IPS DF 6.9 (cell line): ENCODE measurements at regions not wholly inside any gene's neighbourhood (a gene's known extent, or its start where the extent isn't known, plus 50 kb on each side); places are given as distances from the start of the nearest gene placed in this dataset.

Source experiments
- DNase-seq: peaks from one replicate; pipeline ENCODE4 v3.0.0-alpha.2; 2013; ENCODE audit warnings: low read depth, low spot score
- H3K27ac ChIP-seq: one replicate; pipeline ENCODE4 v1.5.1; 2013; ENCODE audit warnings: low read length, control low read depth
- H3K27me3 ChIP-seq: 2 replicates; pipeline ENCODE4 v1.6.1; 2013; ENCODE audit warnings: mild to moderate bottlenecking, low read length; ENCODE audit not compliant: control insufficient read depth, insufficient read depth
- H3K36me3 ChIP-seq: 2 replicates; pipeline ENCODE4 v1.6.1; 2013; ENCODE audit warnings: low read length; ENCODE audit not compliant: control insufficient read depth, insufficient read depth
- H3K4me1 ChIP-seq: 2 replicates; pipeline ENCODE4 v1.6.1; 2013; ENCODE audit warnings: low read length; ENCODE audit not compliant: control insufficient read depth, insufficient read depth
- H3K4me3 ChIP-seq: 2 replicates; pipeline ENCODE4 v1.5.1; 2013; ENCODE audit warnings: mild to moderate bottlenecking, low read length
- H3K9me3 ChIP-seq: 2 replicates; pipeline ENCODE4 v1.6.1; 2013; ENCODE audit warnings: low read length, inconsistent platforms; ENCODE audit not compliant: control insufficient read depth, insufficient read depth
- WGBS: extraction: QIAGEN DNeasy Blood & Tissue Kit; methylation state at CpG from one replicate; pipeline ENCODE4 v1.1.7; 2013; ENCODE audit warnings: mixed read lengths, missing lambda C conversion rate; ENCODE audit not compliant: insufficient read length, insufficient coverage; 5-methylcytosine and 5-hydroxymethylcytosine counted together

GRCh38 chr12:33588725-33589405 lies 149.2 kb upstream of the SYT10 start:
- Histone ChIP-seq H3K36me3 (no peaks in the 10 kb centered on the region), H3K9me3 (no peaks in the 10 kb centered on the region), H3K4me3 (no peak overlapping the region), H3K4me1 (peaks cover 9% of the 10 kb centered on the region), H3K27ac (no peak overlapping the region), H3K27me3 (no peaks in the 10 kb centered on the region)
- DNase-seq = no peak
- 100% methylated on average over 1 of the region's 4 CpGs for WGBS

- Histone ChIP-seq H3K27ac (no peak overlapping the region), H3K36me3 (no peaks in the 10 kb centered on the region), H3K4me1 (peaks cover 9% of the 10 kb centered on the region), H3K9me3 (no peaks in the 10 kb centered on the region), H3K4me3 (no peak overlapping the region), H3K27me3 (no peaks in the 10 kb centered on the region)
- no peak for DNase-seq
- WGBS = no CpG with 5 or more reads among the region's 3 CpGs
Observed at GRCh38 chr12:33589576-33590114, 150.0 kb upstream of the SYT10 start.

GRCh38 chr12:33593753-33594152 lies 154.1 kb upstream of the SYT10 start:
- WGBS = no CpG with 5 or more reads among the region's 1 CpG

GRCh38 chr12:33596061-33596460 lies 156.4 kb upstream of the SYT10 start:
- no peaks in the 10 kb centered on the region for H3K9me3 ChIP-seq
- H3K36me3 ChIP-seq = no peaks in the 10 kb centered on the region
- H3K4me3 ChIP-seq = no peak overlapping the region
- no peak for DNase-seq
- no peak overlapping the region for H3K27ac ChIP-seq
- no peaks in the 10 kb centered on the region for H3K4me1 ChIP-seq
- WGBS = no CpG with 5 or more reads among the region's 1 CpG
- H3K27me3 ChIP-seq = no peaks in the 10 kb centered on the region

More at GRCh38 chr12:33593753-33594152, 154.1 kb upstream of the SYT10 start:
- Histone ChIP-seq H3K4me3 (no peak overlapping the region), H3K9me3 (no peaks in the 10 kb centered on the region), H3K27me3 (no peaks in the 10 kb centered on the region), H3K27ac (no peak overlapping the region), H3K4me1 (peaks cover 3% of the 10 kb centered on the region), H3K36me3 (no peaks in the 10 kb centered on the region)
- DNase-seq = no peak

- Histone ChIP-seq H3K4me1 (no peaks in the 10 kb centered on the region), H3K27ac (no peak overlapping the region), H3K36me3 (no peaks in the 10 kb centered on the region), H3K4me3 (no peak overlapping the region), H3K27me3 (no peaks in the 10 kb centered on the region), H3K9me3 (no peaks in the 10 kb centered on the region)
- no CpG with 5 or more reads among the region's 5 CpGs for WGBS
- no peak for DNase-seq
Observed at GRCh38 chr12:33596814-33597213, 157.2 kb upstream of the SYT10 start.

GRCh38 chr12:33602515-33602914 lies 162.9 kb upstream of the SYT10 start:
- Histone ChIP-seq H3K27ac (no peak overlapping the region), H3K27me3 (no peaks in the 10 kb centered on the region), H3K36me3 (no peaks in the 10 kb centered on the region), H3K4me3 (no peak overlapping the region), H3K4me1 (no peaks in the 10 kb centered on the region), H3K9me3 (no peaks in the 10 kb centered on the region)
- WGBS = no CpG with 5 or more reads among the region's 1 CpG
- no peak for DNase-seq

GRCh38 chr12:33605757-33606156 lies 166.1 kb upstream of the SYT10 start:
- H3K4me1 ChIP-seq = no peaks in the 10 kb centered on the region
- no peak overlapping the region for H3K27ac ChIP-seq
- H3K36me3 ChIP-seq = no peaks in the 10 kb centered on the region
- H3K4me3 ChIP-seq = no peak overlapping the region
- WGBS = no CpG with 5 or more reads among the region's 2 CpGs
- H3K27me3 ChIP-seq = no peaks in the 10 kb centered on the region
- no peaks in the 10 kb centered on the region for H3K9me3 ChIP-seq
- DNase-seq = no peak

- no peak for DNase-seq
Observed at GRCh38 chr12:33609910-33610309, 170.3 kb upstream of the SYT10 start.

GRCh38 chr12:33614630-33615029 lies 175.0 kb upstream of the SYT10 start:
- H3K4me1 ChIP-seq = no peaks in the 10 kb centered on the region
- no peaks in the 10 kb centered on the region for H3K9me3 ChIP-seq
- no CpG with 5 or more reads among the region's 3 CpGs for WGBS
- no peaks in the 10 kb centered on the region for H3K27me3 ChIP-seq
- no peaks in the 10 kb centered on the region for H3K36me3 ChIP-seq
- DNase-seq = no peak
- no peak overlapping the region for H3K4me3 ChIP-seq
- no peak overlapping the region for H3K27ac ChIP-seq

More at GRCh38 chr12:33609910-33610309, 170.3 kb upstream of the SYT10 start:
- H3K27me3 ChIP-seq = no peaks in the 10 kb centered on the region
- no peaks in the 10 kb centered on the region for H3K4me1 ChIP-seq
- no peak overlapping the region for H3K4me3 ChIP-seq
- no peaks in the 10 kb centered on the region for H3K36me3 ChIP-seq
- no peak overlapping the region for H3K27ac ChIP-seq
- no CpG with 5 or more reads among the region's 4 CpGs for WGBS
- H3K9me3 ChIP-seq = no peaks in the 10 kb centered on the region

GRCh38 chr12:33617218-33617617 lies 177.6 kb upstream of the SYT10 start:
- Histone ChIP-seq H3K9me3 (no peaks in the 10 kb centered on the region), H3K27ac (no peak overlapping the region), H3K36me3 (no peaks in the 10 kb centered on the region), H3K4me3 (no peak overlapping the region), H3K4me1 (no peaks in the 10 kb centered on the region), H3K27me3 (no peaks in the 10 kb centered on the region)
- DNase-seq = no peak
- no CpG with 5 or more reads among the region's 3 CpGs for WGBS

- no peaks in the 10 kb centered on the region for H3K4me1 ChIP-seq
- H3K27me3 ChIP-seq = no peaks in the 10 kb centered on the region
- H3K36me3 ChIP-seq = no peaks in the 10 kb centered on the region
- DNase-seq = no peak
- no peak overlapping the region for H3K27ac ChIP-seq
- WGBS = no CpG with 5 or more reads among the region's 1 CpG
- no peak overlapping the region for H3K4me3 ChIP-seq
- H3K9me3 ChIP-seq = no peaks in the 10 kb centered on the region
Observed at GRCh38 chr12:33628087-33628486, 188.5 kb upstream of the SYT10 start.
